ENCODE measurements at regions not wholly inside any gene's neighbourhood (a gene's known extent, or its start where the extent isn't known, plus 50 kb on each side); places are given as distances from the start of the nearest gene placed in this dataset.

- Histone ChIP-seq H3K4me1 (ENCODE audit: insufficient read depth, low read length, severe bottlenecking) (no peaks in the 10 kb centered on the region), H3K9me2 (ENCODE audit: low read depth, low read length) (no peaks in the 10 kb centered on the region), H4K20me1 (ENCODE audit: insufficient read depth, low read length) (no peaks in the 10 kb centered on the region), H3K4me3 (ENCODE audit: low read depth, low read length, poor library complexity, severe bottlenecking) (no peak overlapping the region), H2AFZ (ENCODE audit: low read length) (no peak overlapping the region), H3K9me3 (ENCODE audit: low read length) (no peaks in the 10 kb centered on the region), H3F3A (ENCODE audit: insufficient read depth, low read length) (no peaks in the 10 kb centered on the region), H3K9ac (ENCODE audit: low read length) (no peak overlapping the region), H3K27ac (ENCODE audit: low read depth, low read length, poor library complexity, severe bottlenecking) (no peak overlapping the region), H3K36me3 (ENCODE audit: insufficient read depth, low read length) (no peaks in the 10 kb centered on the region), H3K27me3 (ENCODE audit: insufficient read depth, low read length) (no peaks in the 10 kb centered on the region), H3K4me2 (ENCODE audit: low read length) (no peak overlapping the region), H3K79me2 (ENCODE audit: insufficient read depth, low read length) (no peaks in the 10 kb centered on the region)
- TF ChIP-seq EZH2 (IDR thresholded peaks at IDR 0.05; ENCODE audit: borderline replicate concordance, low read length) = no peak
- TF ChIP-seq, protein P1, sequence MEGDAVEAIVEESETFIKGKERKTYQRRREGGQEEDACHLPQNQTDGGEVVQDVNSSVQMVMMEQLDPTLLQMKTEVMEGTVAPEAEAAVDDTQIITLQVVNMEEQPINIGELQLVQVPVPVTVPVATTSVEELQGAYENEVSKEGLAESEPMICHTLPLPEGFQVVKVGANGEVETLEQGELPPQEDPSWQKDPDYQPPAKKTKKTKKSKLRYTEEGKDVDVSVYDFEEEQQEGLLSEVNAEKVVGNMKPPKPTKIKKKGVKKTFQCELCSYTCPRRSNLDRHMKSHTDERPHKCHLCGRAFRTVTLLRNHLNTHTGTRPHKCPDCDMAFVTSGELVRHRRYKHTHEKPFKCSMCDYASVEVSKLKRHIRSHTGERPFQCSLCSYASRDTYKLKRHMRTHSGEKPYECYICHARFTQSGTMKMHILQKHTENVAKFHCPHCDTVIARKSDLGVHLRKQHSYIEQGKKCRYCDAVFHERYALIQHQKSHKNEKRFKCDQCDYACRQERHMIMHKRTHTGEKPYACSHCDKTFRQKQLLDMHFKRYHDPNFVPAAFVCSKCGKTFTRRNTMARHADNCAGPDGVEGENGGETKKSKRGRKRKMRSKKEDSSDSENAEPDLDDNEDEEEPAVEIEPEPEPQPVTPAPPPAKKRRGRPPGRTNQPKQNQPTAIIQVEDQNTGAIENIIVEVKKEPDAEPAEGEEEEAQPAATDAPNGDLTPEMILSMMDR (IDR thresholded peaks at IDR 0.05; ENCODE audit: low read length) = no peak
These were observed 87.3 kb upstream of the NCKAP5 start for GRCh38 chr2:133655610-133656009.

DNA sequence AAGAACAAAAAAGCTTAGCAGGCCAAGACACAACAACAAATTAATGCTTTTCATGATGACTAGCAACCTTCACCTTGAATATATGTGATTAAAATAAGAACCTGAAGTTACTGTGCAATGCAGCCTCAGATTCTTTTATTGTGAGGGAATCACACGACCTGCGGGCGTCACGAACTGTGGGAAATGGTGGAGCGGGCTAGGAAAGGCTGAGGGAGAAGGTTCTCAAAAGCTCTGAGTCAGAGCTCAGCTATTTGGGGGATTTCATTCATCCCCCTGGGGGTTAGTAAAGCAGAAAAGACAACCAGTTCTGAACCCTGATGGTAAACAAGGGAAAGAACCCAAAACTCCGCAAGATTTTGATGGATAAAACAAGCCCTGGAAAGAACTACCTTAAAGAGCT, 89.3 kb upstream of the NCKAP5 start:
- no peaks in the 10 kb centered on the region for H3K27me3 ChIP-seq (ENCODE audit: insufficient read depth, low read length)
- H3K36me3 ChIP-seq (ENCODE audit: insufficient read depth, low read length) = no peaks in the 10 kb centered on the region
- no peaks in the 10 kb centered on the region for H3K9me3 ChIP-seq (ENCODE audit: low read length)
- H3K4me3 ChIP-seq (ENCODE audit: low read depth, low read length, poor library complexity, severe bottlenecking) = no peak overlapping the region
- no peak overlapping the region for H3K4me2 ChIP-seq (ENCODE audit: low read length)
- H2AFZ ChIP-seq (ENCODE audit: low read length) = no peak overlapping the region
- no peak for TF ChIP-seq EZH2 (IDR thresholded peaks at IDR 0.05; ENCODE audit: borderline replicate concordance, low read length)
- TF ChIP-seq, protein P1 (IDR thresholded peaks at IDR 0.05; ENCODE audit: low read length) = no peak
- H3K9ac ChIP-seq (ENCODE audit: low read length) = no peak overlapping the region
- no peaks in the 10 kb centered on the region for H3F3A ChIP-seq (ENCODE audit: insufficient read depth, low read length)
- H3K9me2 ChIP-seq (ENCODE audit: low read depth, low read length) = no peaks in the 10 kb centered on the region
- H3K79me2 ChIP-seq (ENCODE audit: insufficient read depth, low read length) = no peaks in the 10 kb centered on the region
- H4K20me1 ChIP-seq (ENCODE audit: insufficient read depth, low read length) = no peaks in the 10 kb centered on the region
- no peaks in the 10 kb centered on the region for H3K4me1 ChIP-seq (ENCODE audit: insufficient read depth, low read length, severe bottlenecking)
- no peak overlapping the region for H3K27ac ChIP-seq (ENCODE audit: low read depth, low read length, poor library complexity, severe bottlenecking)

DNA sequence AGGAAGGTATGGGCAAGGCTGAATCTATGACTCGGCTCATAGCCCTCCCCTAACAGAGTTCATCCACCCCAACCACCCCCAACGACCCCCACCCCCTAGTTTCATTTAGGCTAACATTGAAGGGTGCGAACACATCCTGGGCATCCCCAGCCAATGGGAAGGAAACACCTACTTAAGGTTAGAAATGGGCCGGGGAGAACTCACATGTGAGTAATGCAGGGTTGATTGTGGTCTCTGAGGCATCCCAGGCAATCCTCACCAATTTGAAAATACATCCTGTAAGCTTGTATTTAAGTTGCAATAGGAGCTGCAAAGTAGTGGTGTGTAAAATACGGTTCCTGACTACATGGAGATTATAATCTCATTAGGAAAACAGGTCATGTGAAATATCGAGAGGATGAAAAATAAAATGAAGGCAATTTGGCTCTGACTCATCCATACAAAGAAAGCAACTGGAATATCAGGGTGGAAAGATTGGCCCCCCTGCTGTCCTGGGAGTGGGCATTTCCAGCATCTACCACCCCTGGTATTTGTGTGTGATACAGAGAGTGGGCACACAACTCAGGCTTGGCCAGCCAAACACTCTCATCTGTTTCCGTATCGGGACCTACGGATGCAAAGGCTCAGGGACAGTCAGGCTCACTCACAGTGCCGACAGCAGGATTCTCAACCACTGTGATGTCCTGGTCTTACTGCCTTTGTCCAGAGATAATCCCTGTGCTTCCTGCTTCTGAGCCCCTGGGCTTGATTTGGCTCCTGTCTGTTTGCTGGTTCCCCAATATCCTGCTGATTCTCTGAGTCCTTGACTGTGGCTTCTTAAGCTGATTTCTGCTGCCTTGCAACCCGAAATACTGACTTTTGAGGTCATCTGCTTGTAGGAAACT, 90.0 kb upstream of the NCKAP5 start:
- Histone ChIP-seq H3K4me1 (ENCODE audit: insufficient read depth, low read length, severe bottlenecking) (no peaks in the 10 kb centered on the region), H2AFZ (ENCODE audit: low read length) (no peak overlapping the region), H3K4me2 (ENCODE audit: low read length) (no peak overlapping the region), H4K20me1 (ENCODE audit: insufficient read depth, low read length) (no peaks in the 10 kb centered on the region), H3K9me3 (ENCODE audit: low read length) (no peaks in the 10 kb centered on the region), H3K4me3 (ENCODE audit: low read depth, low read length, poor library complexity, severe bottlenecking) (no peak overlapping the region), H3K36me3 (ENCODE audit: insufficient read depth, low read length) (no peaks in the 10 kb centered on the region), H3K9ac (ENCODE audit: low read length) (no peak overlapping the region), H3K79me2 (ENCODE audit: insufficient read depth, low read length) (no peaks in the 10 kb centered on the region), H3K27me3 (ENCODE audit: insufficient read depth, low read length) (no peaks in the 10 kb centered on the region), H3F3A (ENCODE audit: insufficient read depth, low read length) (no peaks in the 10 kb centered on the region), H3K9me2 (ENCODE audit: low read depth, low read length) (no peaks in the 10 kb centered on the region), H3K27ac (ENCODE audit: low read depth, low read length, poor library complexity, severe bottlenecking) (no peak overlapping the region)
- TF ChIP-seq, protein P1 (IDR thresholded peaks at IDR 0.05; ENCODE audit: low read length) = no peak
- no peak for TF ChIP-seq EZH2 (IDR thresholded peaks at IDR 0.05; ENCODE audit: borderline replicate concordance, low read length)
